IPS-18c (cell line): ENCODE measurements at regions not wholly inside any gene's neighbourhood (a gene's known extent, or its start where the extent isn't known, plus 50 kb on each side); places are given as distances from the start of the nearest gene placed in this dataset.
"Not testable (repeated sequence)": the region's sequence is repeated elsewhere in the genome, so short reads cannot be mapped to it uniquely, and the experiment has no call there.

ENCODE experiments used
- H3K4me3 ChIP-seq: 2 replicates; pipeline ENCODE4 v1.7.0; 2013; ENCODE audit warnings: low read depth, mild to moderate bottlenecking, low read length, moderate library complexity; ENCODE audit not compliant: insufficient read depth
- H3K9me3 ChIP-seq: one replicate; pipeline ENCODE4 v1.6.1; 2013; ENCODE audit warnings: mild to moderate bottlenecking, low read length, moderate library complexity; ENCODE audit not compliant: control insufficient read depth, insufficient read depth

DNA sequence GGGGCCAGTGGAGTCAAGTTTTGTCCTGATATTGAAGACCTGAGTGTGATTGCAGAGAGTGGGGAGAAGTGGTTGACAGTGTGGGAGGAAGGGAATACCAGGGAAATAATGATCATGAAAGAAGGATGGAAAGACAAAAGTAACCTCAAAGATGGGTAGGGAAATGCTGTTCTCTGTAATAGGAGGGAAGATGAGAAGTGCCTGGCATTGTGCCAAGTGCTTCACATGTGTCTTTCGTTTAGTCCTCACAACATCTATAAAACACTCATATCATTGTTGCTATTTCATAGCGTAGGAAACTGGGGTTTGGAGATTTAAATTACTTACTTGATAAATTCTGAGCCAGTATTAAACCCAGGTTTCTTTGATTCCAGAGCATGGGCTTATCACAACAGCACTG is 472.3 kb downstream of the LRRC70 start:
- H3K9me3 ChIP-seq, result no peaks in the 10 kb centered on the region
- no peak overlapping the region for H3K4me3 ChIP-seq

DNA sequence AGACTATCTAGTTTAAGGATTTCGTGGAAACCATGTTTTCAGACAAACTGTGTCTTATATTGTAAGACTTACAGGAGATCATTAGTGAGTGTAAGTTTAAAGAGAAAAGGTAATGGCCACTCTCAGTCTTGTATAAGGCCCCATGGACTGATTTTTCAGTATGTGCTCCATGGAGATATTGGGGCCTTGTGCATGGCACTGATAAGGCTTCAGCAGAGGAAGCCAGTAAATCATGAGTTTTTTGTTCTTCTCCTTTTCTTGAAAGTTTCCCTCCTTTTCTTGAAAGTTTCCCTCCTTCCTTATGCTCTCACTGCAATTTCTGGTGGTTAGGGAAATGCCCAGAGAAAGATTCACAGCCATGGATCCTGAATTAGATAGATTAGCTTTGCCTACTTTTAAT is 471.3 kb downstream of the LRRC70 start:
- H3K9me3 ChIP-seq, result no peaks in the 10 kb centered on the region
- H3K4me3 ChIP-seq, result no peak overlapping the region

DNA sequence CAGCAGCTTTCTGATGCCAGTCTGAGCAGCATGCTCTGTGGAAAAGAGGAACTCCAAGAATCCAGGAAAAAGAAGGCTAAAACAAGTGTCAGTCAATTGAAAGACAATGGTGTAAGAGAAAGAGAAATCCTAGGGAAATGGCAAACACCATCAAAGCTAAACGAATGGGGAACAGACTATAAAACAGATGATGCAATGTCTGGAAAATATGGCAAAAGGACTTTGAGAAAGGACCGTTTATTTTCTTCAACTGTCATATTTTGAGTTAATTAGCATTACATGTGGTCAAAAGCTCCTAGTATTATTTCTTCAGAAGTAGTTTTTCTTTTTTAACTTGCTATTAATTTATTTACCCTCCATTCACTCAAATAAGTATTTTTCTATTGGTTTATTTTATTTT is 465.2 kb downstream of the LRRC70 start:
- Histone ChIP-seq H3K4me3 (no peak overlapping the region), H3K9me3 (no peaks in the 10 kb centered on the region)

DNA sequence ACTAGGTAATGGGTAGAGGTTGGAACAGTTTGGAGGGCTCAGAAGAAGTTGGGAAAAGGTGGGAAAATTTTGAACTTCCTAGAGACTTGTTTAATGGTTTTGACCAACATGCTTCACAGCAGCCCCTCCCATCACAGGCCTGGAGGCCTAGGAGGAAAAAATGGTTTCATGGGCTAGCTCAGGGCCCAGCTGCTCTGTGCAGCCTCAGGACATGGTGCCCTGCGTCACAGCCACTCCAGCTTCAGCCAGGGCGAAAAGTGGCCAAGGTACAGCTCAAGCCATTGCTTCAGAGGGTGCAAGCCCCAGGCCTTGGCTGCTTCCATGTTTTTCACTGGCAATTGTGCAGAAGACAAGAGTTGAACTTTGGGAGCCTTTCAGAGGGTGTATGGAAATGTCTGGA is 453.7 kb downstream of the LRRC70 start:
- peaks cover 24% of the 10 kb centered on the region for H3K9me3 ChIP-seq
- H3K4me3 ChIP-seq, result no peak overlapping the region

DNA sequence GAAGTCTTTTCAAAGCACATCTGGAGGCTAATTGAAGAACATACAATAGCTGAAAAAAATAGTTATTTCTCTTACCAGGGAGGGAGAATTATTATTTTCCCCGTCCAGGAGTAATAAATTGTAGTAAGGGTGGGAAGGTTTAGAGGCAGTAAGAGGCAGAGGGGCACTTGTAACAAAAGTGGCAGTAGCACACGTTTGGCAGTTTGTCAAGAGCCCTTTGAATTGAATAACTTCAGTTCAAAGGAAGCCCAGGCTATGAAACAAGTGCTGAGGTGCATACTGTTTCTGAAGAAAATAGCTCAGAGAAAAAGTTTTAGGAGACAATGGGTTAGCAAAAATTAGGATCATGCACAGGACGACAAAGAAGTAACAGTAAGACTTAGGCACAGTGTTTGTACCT is 451.3 kb downstream of the LRRC70 start:
- Histone ChIP-seq H3K9me3 (peaks cover 24% of the 10 kb centered on the region), H3K4me3 (no peak overlapping the region)

DNA sequence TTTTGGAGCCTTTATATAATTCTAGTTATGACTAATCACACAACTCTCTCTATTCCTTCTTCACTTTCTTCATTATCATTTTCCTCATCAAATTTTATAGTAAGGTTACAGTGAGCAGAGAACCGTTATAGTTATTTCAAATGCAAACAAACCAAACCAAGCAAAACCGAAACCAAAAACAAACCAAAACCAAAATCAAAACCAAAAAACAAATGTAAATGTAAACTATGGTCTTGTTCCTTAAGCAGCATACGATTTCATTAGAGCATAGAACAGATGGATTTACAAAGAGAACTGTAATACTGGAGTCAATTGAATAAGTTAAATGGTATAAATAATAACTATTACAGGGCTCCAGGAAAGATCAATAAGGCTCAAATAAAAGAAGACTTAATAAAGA is 447.1 kb downstream of the LRRC70 start:
- H3K9me3 ChIP-seq, result no peaks in the 10 kb centered on the region
- no peak overlapping the region for H3K4me3 ChIP-seq

DNA sequence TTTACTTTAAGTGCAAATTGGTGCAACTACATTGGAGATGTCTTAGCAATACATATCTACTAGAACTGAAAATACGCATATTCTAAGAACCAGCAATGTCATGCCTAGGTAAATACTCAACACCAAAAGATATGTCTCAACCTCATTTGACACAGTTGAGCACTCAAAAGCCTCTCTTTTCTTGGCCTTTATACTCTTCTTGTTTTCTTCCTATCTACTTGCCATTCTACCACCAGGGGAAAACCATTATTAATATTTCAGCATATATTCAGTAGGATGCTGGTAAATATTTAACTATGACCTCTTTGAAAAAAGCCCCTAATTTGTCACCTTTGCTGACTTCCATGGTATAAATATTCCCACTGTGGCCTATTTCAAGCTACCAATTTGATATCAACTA is 443.8 kb downstream of the LRRC70 start:
- H3K9me3 ChIP-seq, result peaks cover 2% of the 10 kb centered on the region
- no peak overlapping the region for H3K4me3 ChIP-seq

DNA sequence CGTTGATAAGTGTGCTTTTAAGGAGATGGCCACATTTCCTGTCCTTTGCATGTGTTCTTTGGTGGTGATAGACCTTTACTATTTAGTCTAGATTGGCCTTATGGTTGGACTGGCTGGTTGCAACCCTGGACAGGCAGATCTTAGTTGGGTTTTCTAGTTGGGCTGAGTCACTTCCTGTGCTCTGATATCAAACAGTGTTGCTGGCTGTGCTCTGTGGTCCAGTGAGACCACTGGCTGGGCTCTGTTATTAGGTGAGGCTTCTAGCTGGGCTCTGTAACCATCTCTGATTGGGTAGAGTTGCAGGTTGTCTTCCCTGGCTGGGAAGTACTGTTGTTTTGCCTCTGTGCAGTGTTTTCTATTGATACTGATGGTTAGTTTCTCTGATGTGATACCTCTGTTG is 432.5 kb downstream of the LRRC70 start:
- no peak overlapping the region for H3K4me3 ChIP-seq
- H3K9me3 ChIP-seq, result peaks cover 2% of the 10 kb centered on the region

DNA sequence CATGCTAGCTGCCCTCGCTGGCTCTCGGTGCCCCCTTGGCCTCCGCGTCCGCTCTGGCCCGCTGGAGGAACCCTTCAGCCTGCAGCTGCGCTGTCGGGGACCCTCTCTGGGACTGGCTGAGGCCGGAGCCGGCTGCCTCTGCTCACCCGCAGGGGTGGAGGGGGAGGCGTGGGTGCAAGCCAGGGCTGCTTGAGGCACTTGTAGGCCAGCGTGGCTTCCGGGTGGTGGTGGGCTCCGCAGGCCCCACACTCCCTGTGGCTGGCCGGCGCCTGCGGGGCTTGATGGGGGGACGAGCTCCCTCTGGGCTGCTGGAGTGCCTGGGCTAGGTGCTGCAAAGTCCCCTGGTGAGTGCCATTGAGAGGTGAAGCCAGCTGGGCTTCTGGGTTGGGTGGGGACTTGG is 429.6 kb downstream of the LRRC70 start:
- Histone ChIP-seq H3K4me3 (no peak overlapping the region), H3K9me3 (peaks cover 2% of the 10 kb centered on the region)

DNA sequence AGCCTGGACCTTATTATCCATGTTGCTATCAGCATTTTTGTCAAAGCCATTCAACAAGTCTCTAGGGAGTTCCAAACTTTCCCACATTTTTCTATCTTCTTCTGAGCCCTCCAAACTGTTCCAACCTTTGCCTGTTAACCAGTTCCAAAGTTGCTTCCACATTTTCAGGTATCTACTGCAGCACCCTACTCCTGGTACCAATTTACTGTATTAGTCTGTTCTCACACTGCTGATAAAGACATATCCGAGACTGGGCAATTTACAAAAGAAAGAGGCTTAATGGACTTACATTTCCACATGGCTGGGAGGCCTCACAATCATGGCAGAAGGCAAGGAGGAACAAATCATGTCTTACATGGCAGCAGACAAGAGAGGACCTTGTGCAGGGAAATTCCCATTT is 416.2 kb downstream of the LRRC70 start:
- not testable (repeated sequence) for H3K4me3 ChIP-seq, H3K9me3 ChIP-seq

DNA sequence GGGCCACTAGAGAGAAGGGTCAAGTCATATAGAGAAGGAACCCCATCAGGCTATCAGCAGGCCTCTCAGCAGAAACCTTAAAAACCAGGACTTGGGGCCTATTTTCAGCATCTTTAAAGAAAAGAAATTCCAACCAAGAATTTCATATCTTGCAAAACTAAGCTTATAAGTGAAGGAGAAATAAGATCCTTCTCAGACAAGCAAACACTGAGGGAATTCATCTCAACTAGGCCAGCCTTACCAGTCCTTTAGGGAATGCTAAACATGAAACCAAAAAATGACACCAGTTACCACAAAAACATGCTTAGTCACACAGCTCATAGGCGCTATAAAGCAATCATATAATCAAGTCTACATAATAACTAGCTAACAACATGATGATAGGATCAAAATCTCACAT is 407.1 kb downstream of the LRRC70 start:
- peaks cover 2% of the 10 kb centered on the region for H3K9me3 ChIP-seq

DNA sequence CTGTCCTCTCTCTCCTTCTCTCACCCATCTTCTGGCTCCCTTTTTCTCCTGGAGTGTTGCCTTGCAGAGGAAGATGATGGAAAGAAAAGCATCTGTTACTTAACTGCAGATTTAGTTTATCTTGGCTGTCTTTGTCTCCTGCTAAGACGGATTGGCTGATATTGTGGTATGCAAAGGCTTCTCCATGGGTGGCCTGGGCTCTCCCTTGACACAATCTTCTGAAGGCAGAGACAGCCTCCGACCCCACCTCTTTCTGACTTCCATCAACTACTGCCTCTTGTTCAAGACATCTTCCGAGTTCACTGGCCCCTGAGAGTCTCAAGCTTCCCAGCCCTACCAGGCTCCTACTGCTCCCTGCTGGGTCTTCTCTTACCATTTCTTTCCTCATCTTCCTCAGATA is 403.7 kb downstream of the LRRC70 start:
- H3K4me3 ChIP-seq, result no peak overlapping the region
- H3K9me3 ChIP-seq, result no peaks in the 10 kb centered on the region

More for the DNA sequence above, 407.1 kb downstream of the LRRC70 start:
- no peak overlapping the region for H3K4me3 ChIP-seq

DNA sequence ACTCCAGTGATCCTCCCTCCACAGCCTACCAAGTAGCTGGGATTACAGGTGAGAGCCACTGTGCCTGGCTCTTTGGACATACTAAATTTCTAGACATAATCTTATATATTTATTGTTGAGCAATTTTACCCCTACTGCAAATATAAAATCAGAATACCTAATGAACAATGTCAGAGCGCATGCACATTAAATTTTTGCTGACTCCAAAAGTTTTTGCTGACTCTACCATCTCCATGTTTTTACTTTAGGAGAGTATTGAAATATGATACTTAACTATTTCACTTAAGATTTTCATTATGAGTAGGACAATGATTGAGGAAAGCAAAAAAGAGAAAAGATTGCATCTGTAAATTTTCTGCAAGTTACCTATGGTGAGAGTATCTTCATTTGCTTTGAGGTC is 402.3 kb downstream of the LRRC70 start:
- no peak overlapping the region for H3K4me3 ChIP-seq
- no peaks in the 10 kb centered on the region for H3K9me3 ChIP-seq

DNA sequence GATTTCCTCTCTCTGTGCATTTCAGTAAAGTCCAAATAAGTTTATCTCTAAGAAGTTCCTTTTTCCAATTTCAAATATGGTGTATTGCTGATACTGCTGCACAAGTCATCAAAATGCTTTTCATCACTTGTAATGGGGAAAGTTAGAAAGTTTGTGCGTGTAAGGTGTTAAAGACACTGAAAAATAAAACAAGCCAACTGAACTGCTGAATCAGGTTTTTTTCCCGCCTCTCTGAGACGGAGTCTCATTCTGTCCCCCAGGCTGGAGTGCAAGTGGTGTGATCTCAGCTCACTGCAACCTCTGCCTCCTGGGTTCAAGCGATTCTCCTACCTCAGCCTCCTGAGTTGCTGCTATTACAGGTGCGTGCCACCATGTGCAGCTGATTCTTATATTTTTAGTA is 400.9 kb downstream of the LRRC70 start:
- Histone ChIP-seq H3K9me3 (no peaks in the 10 kb centered on the region), H3K4me3 (no peak overlapping the region)

DNA sequence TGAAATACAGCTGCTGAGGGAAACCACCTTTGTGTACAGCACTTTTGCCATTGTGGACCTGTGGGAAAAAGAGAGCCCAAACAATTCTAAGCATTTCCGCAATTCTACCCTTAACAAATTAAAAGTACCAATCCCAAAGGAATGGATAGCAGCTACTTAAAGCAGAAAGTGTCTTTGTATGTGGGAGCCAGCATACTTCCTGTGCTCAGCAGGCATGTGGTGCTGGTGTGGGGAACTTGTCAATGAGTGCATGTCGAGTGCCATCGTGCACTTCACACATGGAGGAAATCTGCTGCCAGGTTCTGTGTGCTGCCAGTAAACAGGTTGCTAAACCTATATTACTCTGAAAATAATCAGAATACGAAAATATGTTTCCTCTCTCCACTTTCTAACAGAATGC is 399.0 kb downstream of the LRRC70 start:
- H3K9me3 ChIP-seq, result no peaks in the 10 kb centered on the region
- H3K4me3 ChIP-seq, result no peak overlapping the region

DNA sequence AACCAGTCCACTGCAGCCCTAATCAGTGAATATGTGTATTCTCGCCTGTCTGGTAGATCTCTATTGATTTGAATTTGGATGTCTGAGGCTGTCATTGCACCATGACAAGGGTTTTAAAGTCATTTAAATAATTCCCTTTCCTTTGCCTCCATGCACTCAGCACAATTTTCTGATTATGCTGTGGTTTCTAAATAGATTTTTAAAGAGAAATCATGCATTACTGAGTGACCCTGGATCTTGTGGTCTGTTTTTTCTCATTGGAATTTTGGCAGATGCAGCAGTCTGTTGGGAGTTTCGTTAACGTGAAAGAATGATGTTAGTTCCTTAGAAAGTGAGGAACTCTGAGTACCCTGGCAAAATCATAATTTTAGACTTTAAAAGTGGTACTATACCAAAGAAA is 396.0 kb downstream of the LRRC70 start:
- H3K9me3 ChIP-seq, result no peaks in the 10 kb centered on the region
- no peak overlapping the region for H3K4me3 ChIP-seq

DNA sequence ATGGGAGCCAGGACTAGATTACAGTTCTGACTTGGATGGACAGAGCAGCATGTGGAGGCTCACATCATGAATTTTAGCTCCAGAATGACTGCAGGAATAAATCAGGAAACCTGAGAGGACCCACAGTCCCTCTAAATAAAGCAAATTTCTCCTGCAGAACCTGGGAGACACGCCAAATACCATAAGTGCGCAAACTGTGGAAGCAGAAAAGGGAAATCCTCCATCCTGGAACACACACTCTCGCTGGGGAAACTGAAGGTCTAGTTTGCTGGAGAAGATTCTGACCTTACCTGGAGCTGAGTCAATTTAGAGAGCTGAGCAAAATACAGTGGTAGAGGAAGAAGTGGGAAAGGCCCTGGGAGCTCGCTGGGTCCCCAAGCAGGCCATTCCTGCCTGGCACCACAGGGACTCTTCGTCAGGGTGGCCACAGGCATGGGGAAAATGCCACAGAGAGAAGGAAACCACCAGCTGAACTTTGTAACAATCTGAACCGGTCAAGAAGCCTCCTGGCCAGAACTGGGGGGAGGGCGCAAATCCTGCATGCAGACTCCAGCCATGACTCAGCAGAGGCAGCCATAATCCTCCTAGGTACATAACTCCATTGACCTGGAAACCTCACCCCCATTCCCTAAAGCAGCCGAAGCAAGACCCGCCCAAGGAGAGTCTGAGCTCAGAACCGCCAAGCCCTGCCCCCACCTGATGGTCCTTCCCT is 390.9 kb downstream of the LRRC70 start:
- Histone ChIP-seq H3K9me3 (peaks cover 11% of the 10 kb centered on the region), H3K4me3 (no peak overlapping the region)

DNA sequence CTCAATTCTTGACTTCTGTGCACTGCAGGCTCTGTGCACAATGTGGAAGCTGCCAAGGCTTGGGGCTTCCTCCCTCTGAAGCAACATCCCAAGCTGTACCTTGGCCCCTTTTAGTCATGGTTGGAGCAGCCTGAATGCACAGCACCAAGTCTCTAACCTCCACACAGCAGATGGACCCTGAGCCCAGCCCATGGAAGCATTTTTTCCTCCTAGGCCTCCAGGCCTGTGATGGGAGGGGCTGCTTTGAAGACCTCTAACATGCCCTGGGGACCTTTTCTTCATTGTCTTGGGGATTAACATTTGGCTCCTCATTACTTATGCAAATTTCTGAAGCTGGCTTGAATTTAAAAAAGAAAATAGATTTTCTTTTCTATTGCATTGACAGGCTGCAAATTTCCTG is 385.8 kb downstream of the LRRC70 start:
- Histone ChIP-seq H3K4me3 (no peak overlapping the region), H3K9me3 (peaks cover 25% of the 10 kb centered on the region)

DNA sequence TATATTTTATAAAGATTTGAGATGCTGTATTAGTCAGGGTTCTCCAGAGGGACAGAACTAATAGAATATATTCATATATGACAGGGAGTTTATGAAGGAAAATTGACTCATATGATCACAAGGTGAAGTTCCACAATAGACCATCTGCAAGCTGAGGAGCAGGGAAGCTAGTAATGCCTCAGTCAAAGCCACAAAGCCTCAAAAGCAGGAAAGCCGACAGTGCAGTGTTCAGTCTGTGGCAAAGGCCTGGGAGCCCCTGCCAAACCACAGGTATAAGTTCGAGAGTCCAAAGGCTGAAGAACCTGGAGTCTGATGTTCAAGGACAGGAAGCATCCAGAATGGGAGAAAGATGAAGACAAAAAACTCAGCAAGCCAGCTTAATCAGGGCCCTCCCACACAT is 382.2 kb downstream of the LRRC70 start:
- H3K9me3 ChIP-seq, result peaks cover 25% of the 10 kb centered on the region

More for the DNA sequence above, 382.2 kb downstream of the LRRC70 start:
- no peak overlapping the region for H3K4me3 ChIP-seq
